ENCODE measurements at regions not wholly inside any gene's neighbourhood (a gene's known extent, or its start where the extent isn't known, plus 50 kb on each side); places are given as distances from the start of the nearest gene placed in this dataset.

- no peak for TF ChIP-seq CTCF (IDR thresholded peaks at IDR 0.05)
Measured at GRCh38 chr5:63375851-63376250, 586.4 kb downstream of the HTR1A start.

GRCh38 chr5:63374085-63374484, 588.2 kb downstream of the HTR1A start:
- no peak overlapping the region for H3K27ac ChIP-seq
- ATAC-seq (no peak), DNase-seq (no peak)
- no peaks in the 10 kb centered on the region for H3K27me3 ChIP-seq (ENCODE audit: insufficient read depth in 3 of 3, low read length in 2 of 3)
- intact Hi-C loops (cut with DNase I) = no loop called here
- no peak overlapping the region for H3K4me3 ChIP-seq
- no peak for TF ChIP-seq CTCF (IDR thresholded peaks at IDR 0.05)
- H3K9me3 ChIP-seq = no peaks in the 10 kb centered on the region
- no peaks in the 10 kb centered on the region for H3K36me3 ChIP-seq (ENCODE audit: insufficient read depth in 1 of 2, low read depth in 1 of 2)
- no peaks in the 10 kb centered on the region for H3K4me1 ChIP-seq

More at GRCh38 chr5:63375851-63376250, 586.4 kb downstream of the HTR1A start:
- H3K4me1 ChIP-seq = no peaks in the 10 kb centered on the region
- no peaks in the 10 kb centered on the region for H3K27me3 ChIP-seq (ENCODE audit: insufficient read depth in 3 of 3, low read length in 2 of 3)
- ATAC-seq (no peak), DNase-seq (no peak)
- no peaks in the 10 kb centered on the region for H3K36me3 ChIP-seq (ENCODE audit: insufficient read depth in 1 of 2, low read depth in 1 of 2)
- H3K9me3 ChIP-seq = no peaks in the 10 kb centered on the region
- intact Hi-C loops (cut with DNase I) = no loop called here
- H3K4me3 ChIP-seq = no peak overlapping the region
- 57 to 64% (median 61%) methylated on average over 6 of the region's 6 CpGs for WGBS, 3 donors
- H3K27ac ChIP-seq = no peak overlapping the region

GRCh38 chr5:63351164-63351563, 611.1 kb downstream of the HTR1A start:
- Histone ChIP-seq H3K27me3 (ENCODE audit: insufficient read depth in 3 of 3, low read length in 2 of 3) (no peaks in the 10 kb centered on the region), H3K4me3 (no peak overlapping the region), H3K36me3 (ENCODE audit: insufficient read depth in 1 of 2, low read depth in 1 of 2) (no peaks in the 10 kb centered on the region), H3K4me1 (no peaks in the 10 kb centered on the region), H3K27ac (no peak overlapping the region), H3K9me3 (no peaks in the 10 kb centered on the region)
- DNase-seq (no peak), ATAC-seq (no peak)
- TF ChIP-seq CTCF (IDR thresholded peaks at IDR 0.05) = no peak
- 55 to 66% (median 60%) methylated on average over 1 of the region's 1 CpG for WGBS, 3 donors
- intact Hi-C loops (cut with DNase I) = no loop called here

- DNase-seq (no peak), ATAC-seq (no peak)
- no peak overlapping the region for H3K27ac ChIP-seq
- no peaks in the 10 kb centered on the region for H3K27me3 ChIP-seq (ENCODE audit: insufficient read depth in 3 of 3, low read length in 2 of 3)
- no peak overlapping the region for H3K4me3 ChIP-seq
- intact Hi-C loops (cut with DNase I) = no loop called here
- no peaks in the 10 kb centered on the region for H3K9me3 ChIP-seq
- no peaks in the 10 kb centered on the region for H3K36me3 ChIP-seq (ENCODE audit: insufficient read depth in 1 of 2, low read depth in 1 of 2)
- H3K4me1 ChIP-seq = no peaks in the 10 kb centered on the region
- no peak for TF ChIP-seq CTCF (IDR thresholded peaks at IDR 0.05)
Measured at GRCh38 chr5:63346451-63346850, 615.8 kb downstream of the HTR1A start.

GRCh38 chr5:63341442-63341841, 620.8 kb downstream of the HTR1A start:
- Histone ChIP-seq H3K4me3 (no peak overlapping the region), H3K4me1 (no peaks in the 10 kb centered on the region), H3K9me3 (no peaks in the 10 kb centered on the region), H3K27ac (no peak overlapping the region), H3K36me3 (ENCODE audit: insufficient read depth in 1 of 2, low read depth in 1 of 2) (no peaks in the 10 kb centered on the region), H3K27me3 (ENCODE audit: insufficient read depth in 3 of 3, low read length in 2 of 3) (no peaks in the 10 kb centered on the region)
- 78 to 80% (median 79%) methylated on average over 2 of the region's 2 CpGs for WGBS, 3 donors
- DNase-seq (no peak), ATAC-seq (no peak)
- intact Hi-C loops (cut with DNase I) = no loop called here
- TF ChIP-seq CTCF (IDR thresholded peaks at IDR 0.05) = no peak
